A549 (cell line): ENCODE measurements at regions not wholly inside any gene's neighbourhood (a gene's known extent, or its start where the extent isn't known, plus 50 kb on each side); places are given as distances from the start of the nearest gene placed in this dataset.

Experiments used
- ATAC-seq, 2 experiments: fragments of 200-7000 bp in 1 of 2; fragments of >200 bp in 1 of 2; cut with Nextera tagmentation in 1 of 2; cut with Tn5 transposase in 1 of 2; 3 replicates each; pipeline versions ENCODE4 v1.8.0 to v1.9.1; 2018 to 2020; ENCODE audit warnings: mild to moderate bottlenecking in 1 of 2, moderate library complexity in 1 of 2
- CTCF ChIA-PET: fragments of 300-600 bp; sonication (Branson Sonifier 250); formaldehyde crosslinking; extraction: SDS; loops from one replicate; lab custom pipeline; 2021; ENCODE audit warnings: antibody characterized with exemption, inconsistent platforms; lab: Yijun Ruan, JAX
- POLR2A ChIA-PET: fragments of 350-600 bp; formaldehyde crosslinking; extraction: SDS; loops from one replicate; lab custom pipeline; 2021; ENCODE audit warnings: antibody characterized with exemption, inconsistent platforms; lab: Yijun Ruan, JAX
- DNase-seq, 2 experiments: peaks; one replicate each; pipeline versions ENCODE4 v3.0.0 to v3.0.0-alpha.2; 2011 to 2016; ENCODE audit warnings: low read depth in 1 of 2, low spot score in 1 of 2
- FAIRE-seq: peaks from 2 replicates; lab custom pipeline; 2011; peaks lifted over from hg19 to GRCh38; lab: Jason Lieb, UNC
- H3K27ac ChIP-seq, 2 experiments: fragments of >200 bp; sonication (Bioruptor Twin); formaldehyde crosslinking; 3 replicates each; pipeline ENCODE4 v1.5.1; 2016 to 2017
- H3K4me1 ChIP-seq: fragments of >200 bp; sonication (Bioruptor Twin); formaldehyde crosslinking; 3 replicates; pipeline ENCODE4 v1.6.1; 2016
- H3K4me2 ChIP-seq: fragments of >200 bp; sonication (Bioruptor Twin); formaldehyde crosslinking; 3 replicates; pipeline ENCODE4 v1.6.1; 2016
- H3K4me3 ChIP-seq: fragments of >200 bp; sonication (Bioruptor Twin); formaldehyde crosslinking; 3 replicates; pipeline ENCODE4 v1.5.1; 2016
- H3K9me3 ChIP-seq: fragments of >200 bp; sonication (Bioruptor Twin); formaldehyde crosslinking; 3 replicates; pipeline ENCODE4 v1.6.1; 2016
- ATOH8 ChIP-seq: fragments of 250-450 bp; sonication (Bioruptor Pico); IDR thresholded peaks from 2 replicates; pipeline ENCODE4 v1.5.0; 2020; ENCODE audit warnings: low read depth, mild to moderate bottlenecking, moderate library complexity
- BHLHE40 ChIP-seq: IDR thresholded peaks from 2 replicates; pipeline ENCODE4 v1.6.1; 2012; ENCODE audit warnings: low read depth, low read length, inconsistent platforms
- CBX8 ChIP-seq: fragments of 200-600 bp; sonication (generic); IDR thresholded peaks from 2 replicates; pipeline ENCODE4 v1.6.1; 2016
- CEBPB ChIP-seq, 2 experiments: fragments of >200 bp in 1 of 2; sonication (Bioruptor Twin) in 1 of 2; formaldehyde crosslinking in 1 of 2; IDR thresholded peaks; 2 replicates each; pipeline ENCODE4 v1.6.1; 2012 to 2016
- CHD2 ChIP-seq: fragments of 150-350 bp; IDR thresholded peaks from 2 replicates; pipeline ENCODE4 v1.6.1; 2014; ENCODE audit warnings: low read length; ENCODE audit not compliant: partially characterized antibody
- CHD4 ChIP-seq: fragments of 200-600 bp; sonication (generic); IDR thresholded peaks from 2 replicates; pipeline ENCODE4 v1.6.1; 2016; ENCODE audit warnings: antibody characterized with exemption, mild to moderate bottlenecking, borderline replicate concordance
- EP300 ChIP-seq, 2 experiments: fragments of >200 bp; sonication (Bioruptor Twin); formaldehyde crosslinking; IDR thresholded peaks; 2 replicates in 1 of 2; 3 replicates in 1 of 2; pipeline ENCODE4 v1.6.1; 2016 to 2017
- FOSB ChIP-seq: fragments of 250-450 bp; sonication (Bioruptor Pico); IDR thresholded peaks from 2 replicates; pipeline ENCODE4 v1.5.0; 2020; ENCODE audit warnings: mild to moderate bottlenecking, moderate library complexity
- FOXS1 ChIP-seq: fragments of 250-450 bp; sonication (Bioruptor Pico); IDR thresholded peaks from 2 replicates; pipeline ENCODE4 v1.5.0; 2020; ENCODE audit warnings: mild to moderate bottlenecking, moderate library complexity
- HES2 ChIP-seq: fragments of >200 bp; sonication (Bioruptor Twin); formaldehyde crosslinking; IDR thresholded peaks from 2 replicates; pipeline ENCODE4 v1.6.1; 2016
- HOXA7 ChIP-seq: fragments of 250-450 bp; sonication (Bioruptor Pico); IDR thresholded peaks from 2 replicates; pipeline ENCODE4 v1.5.0; 2020; ENCODE audit warnings: mild to moderate bottlenecking, moderate library complexity
- HOXB5 ChIP-seq: fragments of 250-450 bp; sonication (Bioruptor Pico); IDR thresholded peaks from 2 replicates; pipeline ENCODE4 v1.5.0; 2020; ENCODE audit warnings: mild to moderate bottlenecking, moderate library complexity
- JUN ChIP-seq, 2 experiments: fragments of >200 bp; sonication (Bioruptor Twin); formaldehyde crosslinking; IDR thresholded peaks; 2 replicates in 1 of 2; 3 replicates in 1 of 2; pipeline ENCODE4 v1.6.1; 2016 to 2017
- KDM1A ChIP-seq: fragments of 200-600 bp; sonication (generic); IDR thresholded peaks from 2 replicates; pipeline ENCODE4 v1.6.1; 2016; ENCODE audit warnings: low read depth, mild to moderate bottlenecking
- KDM5A ChIP-seq: fragments of 200-600 bp; sonication (generic); IDR thresholded peaks from 2 replicates; pipeline ENCODE4 v1.6.1; 2016; ENCODE audit warnings: antibody characterized with exemption, mild to moderate bottlenecking
- MAFK ChIP-seq: fragments of 450-650 bp; IDR thresholded peaks from 2 replicates; pipeline ENCODE4 v1.6.1; 2014; ENCODE audit not compliant: partially characterized antibody
- MAZ ChIP-seq: fragments of 150-350 bp; IDR thresholded peaks from 2 replicates; pipeline ENCODE4 v1.6.1; 2014; ENCODE audit warnings: antibody characterized with exemption, low read depth, low read length, borderline replicate concordance
- MYC ChIP-seq: IDR thresholded peaks from 2 replicates; pipeline ENCODE4 v1.6.1; 2012; ENCODE audit warnings: mild to moderate bottlenecking, inconsistent platforms, low read length, improper control_type of control experiment, borderline replicate concordance
- POLR2A ChIP-seq: IDR thresholded peaks from 2 replicates; pipeline ENCODE4 v1.6.1; 2012; ENCODE audit warnings: mild to moderate bottlenecking, low read length
- RCOR1 ChIP-seq: fragments of 150-350 bp; IDR thresholded peaks from 2 replicates; pipeline ENCODE4 v1.6.1; 2014; ENCODE audit warnings: antibody characterized with exemption, low read length, low read depth
- TFCP2L1 ChIP-seq: fragments of 250-450 bp; sonication (Bioruptor Pico); IDR thresholded peaks from 2 replicates; pipeline ENCODE4 v1.5.0; 2021; ENCODE audit warnings: mild to moderate bottlenecking
- ZC3H11A ChIP-seq: fragments of 450-650 bp; IDR thresholded peaks from 2 replicates; pipeline ENCODE4 v1.6.1; 2014; ENCODE audit warnings: antibody characterized with exemption, mild to moderate bottlenecking
- WGBS: methylation state at CpG from one replicate; pipeline ENCODE4 v1.1.6; 2017; ENCODE audit errors: missing lambda C conversion rate; 5-methylcytosine and 5-hydroxymethylcytosine counted together
- TF ChIP-seq, protein P1 (sequence below): fragments of >200 bp; sonication (Bioruptor Twin); formaldehyde crosslinking; IDR thresholded peaks from 3 replicates; pipeline ENCODE4 v1.5.1; 2016
- TF ChIP-seq, protein P2 (sequence below): IDR thresholded peaks from 2 replicates; pipeline ENCODE4 v1.6.1; 2012
- TF ChIP-seq, protein P3 (sequence below): fragments of 250-450 bp; sonication (Bioruptor Pico); IDR thresholded peaks from 2 replicates; pipeline ENCODE4 v1.5.0; 2021; ENCODE audit warnings: mild to moderate bottlenecking, moderate library complexity, borderline replicate concordance
- TF ChIP-seq, protein P4 (sequence below): fragments of >200 bp; sonication (Bioruptor Twin); formaldehyde crosslinking; IDR thresholded peaks from 3 replicates; pipeline ENCODE4 v1.6.1; 2016
- TF ChIP-seq, protein P5 (sequence below): IDR thresholded peaks from 2 replicates; pipeline ENCODE4 v1.6.1; 2012

GRCh38 chr13:56012644-56013043 is 1128.1 kb upstream of the PRR20A start (continued):
- no peak for TF ChIP-seq KDM5A
- TF ChIP-seq MYC, result no peak
- TF ChIP-seq POLR2A, result no peak
- no peak for TF ChIP-seq ATOH8 (CRISPR knock-in tag)
- TF ChIP-seq, protein P1, sequence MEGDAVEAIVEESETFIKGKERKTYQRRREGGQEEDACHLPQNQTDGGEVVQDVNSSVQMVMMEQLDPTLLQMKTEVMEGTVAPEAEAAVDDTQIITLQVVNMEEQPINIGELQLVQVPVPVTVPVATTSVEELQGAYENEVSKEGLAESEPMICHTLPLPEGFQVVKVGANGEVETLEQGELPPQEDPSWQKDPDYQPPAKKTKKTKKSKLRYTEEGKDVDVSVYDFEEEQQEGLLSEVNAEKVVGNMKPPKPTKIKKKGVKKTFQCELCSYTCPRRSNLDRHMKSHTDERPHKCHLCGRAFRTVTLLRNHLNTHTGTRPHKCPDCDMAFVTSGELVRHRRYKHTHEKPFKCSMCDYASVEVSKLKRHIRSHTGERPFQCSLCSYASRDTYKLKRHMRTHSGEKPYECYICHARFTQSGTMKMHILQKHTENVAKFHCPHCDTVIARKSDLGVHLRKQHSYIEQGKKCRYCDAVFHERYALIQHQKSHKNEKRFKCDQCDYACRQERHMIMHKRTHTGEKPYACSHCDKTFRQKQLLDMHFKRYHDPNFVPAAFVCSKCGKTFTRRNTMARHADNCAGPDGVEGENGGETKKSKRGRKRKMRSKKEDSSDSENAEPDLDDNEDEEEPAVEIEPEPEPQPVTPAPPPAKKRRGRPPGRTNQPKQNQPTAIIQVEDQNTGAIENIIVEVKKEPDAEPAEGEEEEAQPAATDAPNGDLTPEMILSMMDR, result no peak
- no peak for TF ChIP-seq RCOR1
- no peak for TF ChIP-seq BHLHE40
- TF ChIP-seq, protein P2, sequence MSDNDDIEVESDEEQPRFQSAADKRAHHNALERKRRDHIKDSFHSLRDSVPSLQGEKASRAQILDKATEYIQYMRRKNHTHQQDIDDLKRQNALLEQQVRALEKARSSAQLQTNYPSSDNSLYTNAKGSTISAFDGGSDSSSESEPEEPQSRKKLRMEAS, result no peak
- TF ChIP-seq HOXB5, result no peak
- TF ChIP-seq FOXS1, result no peak
- TF ChIP-seq TFCP2L1 (CRISPR knock-in tag), result no peak
- TF ChIP-seq MAFK, result no peak

DNA sequence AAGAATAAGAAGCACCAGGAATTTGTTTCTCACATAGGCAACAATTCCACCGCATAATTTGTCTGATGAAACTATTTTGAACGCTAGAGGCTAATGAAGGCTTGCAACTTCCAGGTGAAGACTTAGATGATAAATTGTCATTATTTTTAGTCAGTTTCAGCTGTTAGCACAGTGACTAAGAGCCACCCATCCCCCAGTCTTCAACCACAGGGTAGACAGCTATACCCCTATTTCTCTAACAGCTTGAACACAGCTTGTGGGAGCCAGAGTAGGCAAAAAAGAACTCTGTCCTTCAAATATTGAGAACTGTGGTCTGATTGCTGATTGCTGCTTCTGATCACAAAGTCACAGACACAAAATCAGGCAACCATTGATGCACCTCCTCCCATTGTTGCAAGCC is 1124.8 kb upstream of the PRR20A start:
- WGBS, result 3% methylated on average over 2 of the region's 2 CpGs
- FAIRE-seq, result no peak
- H3K9me3 ChIP-seq, result no peaks in the 10 kb centered on the region

GRCh38 chr13:56019606-56020005 is 1121.1 kb upstream of the PRR20A start:
- no peak for FAIRE-seq
- ChIA-PET POLR2A (no interaction called here), CTCF (no interaction called here)
- Histone ChIP-seq H3K4me1 (no peaks in the 10 kb centered on the region), H3K27ac (no peak overlapping the region), H3K9me3 (no peaks in the 10 kb centered on the region), H3K4me3 (no peak overlapping the region), H3K4me2 (no peak overlapping the region)
- ATAC-seq, result no peak
- TF ChIP-seq, protein P3, sequence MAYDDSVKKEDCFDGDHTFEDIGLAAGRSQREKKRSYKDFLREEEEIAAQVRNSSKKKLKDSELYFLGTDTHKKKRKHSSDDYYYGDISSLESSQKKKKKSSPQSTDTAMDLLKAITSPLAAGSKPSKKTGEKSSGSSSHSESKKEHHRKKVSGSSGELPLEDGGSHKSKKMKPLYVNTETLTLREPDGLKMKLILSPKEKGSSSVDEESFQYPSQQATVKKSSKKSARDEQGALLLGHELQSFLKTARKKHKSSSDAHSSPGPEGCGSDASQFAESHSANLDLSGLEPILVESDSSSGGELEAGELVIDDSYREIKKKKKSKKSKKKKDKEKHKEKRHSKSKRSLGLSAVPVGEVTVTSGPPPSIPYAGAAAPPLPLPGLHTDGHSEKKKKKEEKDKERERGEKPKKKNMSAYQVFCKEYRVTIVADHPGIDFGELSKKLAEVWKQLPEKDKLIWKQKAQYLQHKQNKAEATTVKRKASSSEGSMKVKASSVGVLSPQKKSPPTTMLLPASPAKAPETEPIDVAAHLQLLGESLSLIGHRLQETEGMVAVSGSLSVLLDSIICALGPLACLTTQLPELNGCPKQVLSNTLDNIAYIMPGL (CRISPR knock-in tag), result no peak
- no peak for TF ChIP-seq CEBPB (IDR thresholded peaks at IDR 0.05)
- no peak for TF ChIP-seq CBX8
- TF ChIP-seq FOSB (CRISPR knock-in tag), result no peak
- no peak for TF ChIP-seq KDM1A
- no peak for TF ChIP-seq HES2
- TF ChIP-seq, protein P1, result no peak
- no peak for TF ChIP-seq MAZ
- TF ChIP-seq ZC3H11A, result no peak
- no peak for TF ChIP-seq HOXA7 (CRISPR knock-in tag)
- TF ChIP-seq CHD4, result no peak
- DNase-seq, result no peak
- 0% methylated on average over 1 of the region's 5 CpGs for WGBS

More for the DNA sequence above, 1124.8 kb upstream of the PRR20A start:
- ChIA-PET CTCF (no interaction called here), POLR2A (no interaction called here)
- DNase-seq, result no peak
- H3K4me2 ChIP-seq, result no peak overlapping the region
- H3K4me1 ChIP-seq, result no peaks in the 10 kb centered on the region
- no peak for ATAC-seq
- no peak overlapping the region for H3K27ac ChIP-seq
- H3K4me3 ChIP-seq, result no peak overlapping the region
- TF ChIP-seq JUN (IDR thresholded peaks at IDR 0.05), result no peak
- no peak for TF ChIP-seq CHD2
- TF ChIP-seq EP300 (IDR thresholded peaks at IDR 0.05), result no peak
- TF ChIP-seq, protein P4, sequence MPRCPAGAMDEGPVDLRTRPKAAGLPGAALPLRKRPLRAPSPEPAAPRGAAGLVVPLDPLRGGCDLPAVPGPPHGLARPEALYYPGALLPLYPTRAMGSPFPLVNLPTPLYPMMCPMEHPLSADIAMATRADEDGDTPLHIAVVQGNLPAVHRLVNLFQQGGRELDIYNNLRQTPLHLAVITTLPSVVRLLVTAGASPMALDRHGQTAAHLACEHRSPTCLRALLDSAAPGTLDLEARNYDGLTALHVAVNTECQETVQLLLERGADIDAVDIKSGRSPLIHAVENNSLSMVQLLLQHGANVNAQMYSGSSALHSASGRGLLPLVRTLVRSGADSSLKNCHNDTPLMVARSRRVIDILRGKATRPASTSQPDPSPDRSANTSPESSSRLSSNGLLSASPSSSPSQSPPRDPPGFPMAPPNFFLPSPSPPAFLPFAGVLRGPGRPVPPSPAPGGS, result no peak
- TF ChIP-seq, protein P5, sequence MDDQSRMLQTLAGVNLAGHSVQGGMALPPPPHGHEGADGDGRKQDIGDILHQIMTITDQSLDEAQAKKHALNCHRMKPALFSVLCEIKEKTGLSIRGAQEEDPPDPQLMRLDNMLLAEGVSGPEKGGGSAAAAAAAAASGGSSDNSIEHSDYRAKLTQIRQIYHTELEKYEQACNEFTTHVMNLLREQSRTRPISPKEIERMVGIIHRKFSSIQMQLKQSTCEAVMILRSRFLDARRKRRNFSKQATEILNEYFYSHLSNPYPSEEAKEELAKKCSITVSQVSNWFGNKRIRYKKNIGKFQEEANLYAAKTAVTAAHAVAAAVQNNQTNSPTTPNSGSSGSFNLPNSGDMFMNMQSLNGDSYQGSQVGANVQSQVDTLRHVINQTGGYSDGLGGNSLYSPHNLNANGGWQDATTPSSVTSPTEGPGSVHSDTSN, result no peak
- no peak for TF ChIP-seq RCOR1
